ENCODE measurements at regions not wholly inside any gene's neighbourhood (a gene's known extent, or its start where the extent isn't known, plus 50 kb on each side); places are given as distances from the start of the nearest gene placed in this dataset.
"Not testable (repeated sequence)": the region's sequence is repeated elsewhere in the genome, so short reads cannot be mapped to it uniquely, and the experiment has no call there.

GRCh38 chr6:76886900-76887299 lies 576.4 kb downstream of the HTR1B start:
- DNase-seq (ENCODE audit: low spot score in 2 of 2, unreplicated experiment in 2 of 2) = no peak
- no peaks in the 10 kb centered on the region for H3K4me1 Mint-ChIP-seq
- no peak for TF ChIP-seq CTCF (IDR thresholded peaks at IDR 0.05; ENCODE audit: unreplicated experiment)
- no peak overlapping the region for H3K27ac Mint-ChIP-seq
- no peaks in the 10 kb centered on the region for H3K36me3 Mint-ChIP-seq
- peaks cover 6% of the 10 kb centered on the region for H3K9me3 Mint-ChIP-seq
- no peaks in the 10 kb centered on the region for H3K27me3 Mint-ChIP-seq (ENCODE audit: low read depth)
- H3K4me3 Mint-ChIP-seq = no peak overlapping the region

- H3K36me3 Mint-ChIP-seq = no peaks in the 10 kb centered on the region
- no peak overlapping the region for H3K4me3 Mint-ChIP-seq
- no peak for DNase-seq (ENCODE audit: low spot score in 2 of 2, unreplicated experiment in 2 of 2)
- no peaks in the 10 kb centered on the region for H3K27me3 Mint-ChIP-seq (ENCODE audit: low read depth)
- H3K4me1 Mint-ChIP-seq = no peaks in the 10 kb centered on the region
- H3K27ac Mint-ChIP-seq = no peak overlapping the region
- peaks cover 12% of the 10 kb centered on the region for H3K9me3 Mint-ChIP-seq
- no peak for TF ChIP-seq CTCF (IDR thresholded peaks at IDR 0.05; ENCODE audit: unreplicated experiment)
Observed at GRCh38 chr6:76885861-76886301, 577.4 kb downstream of the HTR1B start.

DNA sequence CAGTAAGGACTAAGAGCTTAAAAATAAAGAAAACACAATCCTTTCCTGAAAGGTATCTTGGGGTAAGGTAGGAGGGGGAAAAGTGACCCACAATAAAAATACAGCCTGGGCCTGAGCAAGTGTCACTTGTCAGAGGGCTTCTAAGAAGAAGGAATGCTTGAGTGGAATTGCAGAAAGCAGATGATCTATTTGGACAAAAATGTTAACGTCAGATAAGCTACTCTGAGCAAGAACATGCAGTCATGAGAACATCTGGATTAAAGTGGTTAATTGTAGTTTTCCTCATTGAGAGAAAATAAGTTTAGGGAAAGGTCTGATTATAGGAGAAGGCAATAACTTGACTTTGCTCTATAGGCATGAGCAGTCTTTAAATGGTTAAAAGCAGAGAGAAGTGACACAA lies 581.9 kb downstream of the HTR1B start:
- no peak overlapping the region for H3K4me3 Mint-ChIP-seq
- no peaks in the 10 kb centered on the region for H3K36me3 Mint-ChIP-seq
- H3K27ac Mint-ChIP-seq = no peak overlapping the region
- H3K27me3 Mint-ChIP-seq (ENCODE audit: low read depth) = peaks cover 2% of the 10 kb centered on the region
- no peaks in the 10 kb centered on the region for H3K4me1 Mint-ChIP-seq
- TF ChIP-seq CTCF (IDR thresholded peaks at IDR 0.05; ENCODE audit: unreplicated experiment) = no peak
- no peak for DNase-seq (ENCODE audit: low spot score in 2 of 2, unreplicated experiment in 2 of 2)
- peaks cover 16% of the 10 kb centered on the region for H3K9me3 Mint-ChIP-seq

- Mint-ChIP-seq H3K9me3 (peaks cover 34% of the 10 kb centered on the region), H3K4me3 (peak overlapping the region; percentile 87), H3K27me3 (ENCODE audit: low read depth) (peaks cover 2% of the 10 kb centered on the region), H3K27ac (peak overlapping the region; percentile 88), H3K4me1 (no peaks in the 10 kb centered on the region), H3K36me3 (peaks cover 12% of the 10 kb centered on the region)
- peak; percentile 64 for TF ChIP-seq CTCF (IDR thresholded peaks at IDR 0.05; ENCODE audit: unreplicated experiment)
- DNase-seq (ENCODE audit: low spot score in 2 of 2, unreplicated experiment in 2 of 2) = peak; percentile 44 to 71
Observed at GRCh38 chr6:76876922-76877553, 586.3 kb downstream of the HTR1B start.

- not testable (repeated sequence) for DNase-seq (ENCODE audit: low spot score in 2 of 2, unreplicated experiment in 2 of 2); H3K27ac Mint-ChIP-seq; H3K27me3 Mint-ChIP-seq (ENCODE audit: low read depth); H3K4me1 Mint-ChIP-seq
- peak overlapping the region; percentile 87 for H3K4me3 Mint-ChIP-seq
- H3K9me3 Mint-ChIP-seq = peaks cover 32% of the 10 kb centered on the region
- peaks cover 12% of the 10 kb centered on the region for H3K36me3 Mint-ChIP-seq
Observed at GRCh38 chr6:76876430-76876829, 586.9 kb downstream of the HTR1B start.

GRCh38 chr6:76867182-76867581 lies 596.1 kb downstream of the HTR1B start:
- TF ChIP-seq CTCF (IDR thresholded peaks at IDR 0.05; ENCODE audit: unreplicated experiment) = no peak
- Mint-ChIP-seq H3K4me3 (no peak overlapping the region), H3K9me3 (peaks cover 36% of the 10 kb centered on the region), H3K27me3 (ENCODE audit: low read depth) (no peaks in the 10 kb centered on the region), H3K4me1 (peaks cover 5% of the 10 kb centered on the region), H3K36me3 (peaks cover 9% of the 10 kb centered on the region), H3K27ac (no peak overlapping the region)
- no peak for DNase-seq (ENCODE audit: low spot score in 2 of 2, unreplicated experiment in 2 of 2)
